ENCODE measurements at regions not wholly inside any gene's neighbourhood (a gene's known extent, or its start where the extent isn't known, plus 50 kb on each side); places are given as distances from the start of the nearest gene placed in this dataset.

GRCh38 chr4:25580633-25581467, 74.8 kb upstream of the SLC34A2 start:
- no peak for DNase-seq

GRCh38 chr4:25585901-25586523, 69.6 kb upstream of the SLC34A2 start:
- no peak for DNase-seq

GRCh38 chr4:25588206-25588605, 67.4 kb upstream of the SLC34A2 start:
- DNase-seq = no peak

GRCh38 chr4:25590171-25590570, 65.5 kb upstream of the SLC34A2 start:
- no peak for DNase-seq

DNA sequence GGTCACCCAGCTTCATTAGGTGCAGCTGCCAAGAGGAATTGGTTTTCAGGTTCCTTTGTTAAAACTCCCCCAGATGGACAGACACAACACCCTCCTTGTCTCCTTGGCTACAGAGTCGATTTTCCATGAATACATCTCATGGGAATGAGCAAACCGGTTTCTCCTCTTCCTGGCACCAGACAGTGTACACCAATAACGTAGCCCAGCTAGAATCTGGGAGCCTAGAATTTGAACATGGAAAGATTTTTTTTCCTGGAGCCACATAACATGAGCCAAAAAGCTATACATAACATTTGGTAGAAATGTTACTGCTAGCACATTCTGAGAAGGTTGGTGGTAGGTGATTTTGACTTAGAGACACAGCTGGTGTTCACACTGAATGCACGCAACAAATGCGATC, 62.9 kb upstream of the SLC34A2 start:
- no peak for DNase-seq
